ENCODE measurements at regions not wholly inside any gene's neighbourhood (a gene's known extent, or its start where the extent isn't known, plus 50 kb on each side); places are given as distances from the start of the nearest gene placed in this dataset.

DNA sequence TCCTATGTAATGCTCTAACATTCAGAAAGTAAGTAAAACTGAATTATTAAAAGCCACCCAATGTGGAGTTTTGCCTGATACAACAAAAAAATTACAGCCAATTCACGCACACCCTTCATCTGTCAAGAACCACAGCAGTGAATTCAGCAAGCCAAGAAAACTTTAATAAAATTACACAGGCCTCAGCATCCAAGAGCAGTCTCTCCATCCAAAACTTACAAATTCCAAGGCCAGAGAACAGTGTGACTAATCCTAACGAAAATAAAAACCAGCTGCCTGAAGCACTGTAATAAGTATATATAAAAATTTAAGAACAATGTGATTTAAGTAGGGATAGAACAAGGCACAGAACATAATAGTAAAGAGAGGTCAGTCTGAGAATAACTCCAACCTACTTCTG is 54.2 kb downstream of the SIX6 start:
- H3K4me3 ChIP-seq (ENCODE audit: low read depth, low read length), result no peak overlapping the region
- TF ChIP-seq, protein P1, sequence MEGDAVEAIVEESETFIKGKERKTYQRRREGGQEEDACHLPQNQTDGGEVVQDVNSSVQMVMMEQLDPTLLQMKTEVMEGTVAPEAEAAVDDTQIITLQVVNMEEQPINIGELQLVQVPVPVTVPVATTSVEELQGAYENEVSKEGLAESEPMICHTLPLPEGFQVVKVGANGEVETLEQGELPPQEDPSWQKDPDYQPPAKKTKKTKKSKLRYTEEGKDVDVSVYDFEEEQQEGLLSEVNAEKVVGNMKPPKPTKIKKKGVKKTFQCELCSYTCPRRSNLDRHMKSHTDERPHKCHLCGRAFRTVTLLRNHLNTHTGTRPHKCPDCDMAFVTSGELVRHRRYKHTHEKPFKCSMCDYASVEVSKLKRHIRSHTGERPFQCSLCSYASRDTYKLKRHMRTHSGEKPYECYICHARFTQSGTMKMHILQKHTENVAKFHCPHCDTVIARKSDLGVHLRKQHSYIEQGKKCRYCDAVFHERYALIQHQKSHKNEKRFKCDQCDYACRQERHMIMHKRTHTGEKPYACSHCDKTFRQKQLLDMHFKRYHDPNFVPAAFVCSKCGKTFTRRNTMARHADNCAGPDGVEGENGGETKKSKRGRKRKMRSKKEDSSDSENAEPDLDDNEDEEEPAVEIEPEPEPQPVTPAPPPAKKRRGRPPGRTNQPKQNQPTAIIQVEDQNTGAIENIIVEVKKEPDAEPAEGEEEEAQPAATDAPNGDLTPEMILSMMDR (IDR thresholded peaks at IDR 0.05; ENCODE audit: low read depth, low read length), result no peak
- in situ Hi-C loops (cut with HindIII; ENCODE audit: low sequenced_read_pairs), result no loop called here
- DNase-seq (ENCODE audit: low read depth, low spot score), result peak; percentile 78

DNA sequence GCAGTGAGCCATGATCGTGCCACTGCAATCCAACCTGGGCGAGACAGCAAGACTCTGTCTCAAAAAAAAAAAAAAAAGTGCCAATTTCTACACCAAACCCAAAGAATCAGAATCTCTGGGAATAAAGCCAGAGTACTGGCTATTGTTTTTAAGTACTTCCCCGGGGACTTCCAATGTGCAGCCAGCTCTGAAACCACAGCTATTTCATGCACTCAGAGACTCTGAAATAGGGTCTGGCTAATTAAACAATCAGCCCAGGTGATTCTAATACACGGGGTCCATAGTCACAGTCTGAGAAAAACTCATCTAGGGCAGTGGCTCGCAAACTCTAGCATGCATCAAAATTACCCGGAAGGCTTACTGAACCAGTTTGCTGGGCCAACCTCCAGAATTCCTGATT is 56.3 kb downstream of the SIX6 start:
- no peak overlapping the region for H3K4me3 ChIP-seq (ENCODE audit: low read depth, low read length)
- DNase-seq (ENCODE audit: low read depth, low spot score), result peak; percentile 85
- in situ Hi-C loops (cut with HindIII; ENCODE audit: low sequenced_read_pairs), result no loop called here
- TF ChIP-seq, protein P1 (IDR thresholded peaks at IDR 0.05; ENCODE audit: low read depth, low read length), result no peak

DNA sequence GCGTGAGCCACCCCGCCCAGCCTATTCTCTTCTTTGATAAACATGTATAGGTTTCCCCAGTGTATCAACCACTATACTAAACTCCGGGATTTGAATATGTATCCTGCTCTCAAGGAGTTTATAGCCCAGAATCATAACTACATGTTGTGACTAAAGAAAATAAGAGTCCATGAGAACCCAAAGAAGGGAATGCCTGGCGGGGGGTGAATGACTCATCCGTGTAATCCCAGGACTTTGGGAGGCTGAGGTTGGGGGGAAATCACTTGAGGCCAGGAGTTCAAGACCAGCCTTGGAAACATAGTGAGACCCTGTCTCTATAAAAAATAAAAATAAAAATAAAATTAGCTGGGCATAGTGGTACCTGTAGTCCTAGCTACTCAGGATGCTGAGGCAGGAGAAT is 57.2 kb downstream of the SIX6 start:
- TF ChIP-seq, protein P1 (IDR thresholded peaks at IDR 0.05; ENCODE audit: low read depth, low read length), result no peak
- DNase-seq (ENCODE audit: low read depth, low spot score), result peak; percentile 27
- in situ Hi-C loops (cut with HindIII; ENCODE audit: low sequenced_read_pairs), result no loop called here

DNA sequence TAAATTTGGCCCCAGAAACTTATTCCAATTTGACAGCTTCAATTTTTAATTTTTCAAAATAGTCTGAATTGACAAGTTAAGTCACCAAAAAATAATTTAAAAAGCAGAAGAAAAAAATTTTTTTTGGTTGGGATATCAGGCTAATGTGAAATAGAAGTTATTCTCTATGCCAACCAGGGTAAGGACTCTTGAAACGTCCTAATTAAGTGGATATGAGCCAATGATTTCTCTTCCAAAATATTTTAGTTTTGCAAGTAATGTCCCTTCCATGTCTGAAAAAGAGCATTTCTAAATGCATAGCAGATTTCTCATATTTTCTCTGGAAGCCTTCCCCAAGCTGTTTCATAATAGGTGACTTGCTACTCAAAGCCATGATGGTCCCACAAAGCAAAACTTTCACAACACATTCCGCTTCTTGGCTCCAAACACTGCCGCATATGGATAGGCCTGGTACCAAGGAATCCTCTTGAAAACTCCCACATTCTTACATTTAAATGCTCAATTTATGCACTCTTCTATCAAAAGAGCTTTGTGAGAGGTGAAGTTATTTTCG is 65.1 kb downstream of the SIX6 start:
- no peak overlapping the region for H3K4me3 ChIP-seq (ENCODE audit: low read depth, low read length)
- DNase-seq (ENCODE audit: low read depth, low spot score), result no peak
- in situ Hi-C loops (cut with HindIII; ENCODE audit: low sequenced_read_pairs), result no loop called here
- TF ChIP-seq, protein P1 (IDR thresholded peaks at IDR 0.05; ENCODE audit: low read depth, low read length), result no peak

More for the DNA sequence above, 57.2 kb downstream of the SIX6 start:
- H3K4me3 ChIP-seq (ENCODE audit: low read depth, low read length), result no peak overlapping the region

DNA sequence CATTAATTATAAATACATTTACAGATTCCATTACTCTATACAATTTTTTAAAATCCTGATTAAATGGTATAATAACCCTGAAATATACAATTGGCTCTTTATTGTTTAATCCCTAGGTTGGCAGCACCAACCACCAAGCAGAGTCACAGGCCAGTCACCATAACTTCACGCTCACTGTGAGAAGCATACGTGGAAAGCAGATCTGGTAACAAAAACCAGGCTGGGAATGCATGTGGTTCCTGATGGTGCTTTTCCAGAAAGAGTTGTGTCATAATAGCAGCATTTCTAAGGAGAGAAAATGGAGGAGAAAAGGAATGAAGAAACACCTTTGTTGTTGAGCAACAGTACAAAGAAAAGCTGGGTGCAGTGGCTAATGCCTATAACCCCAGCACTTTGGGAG is 66.1 kb downstream of the SIX6 start:
- in situ Hi-C loops (cut with HindIII; ENCODE audit: low sequenced_read_pairs), result no loop called here
- H3K4me3 ChIP-seq (ENCODE audit: low read depth, low read length), result no peak overlapping the region
- TF ChIP-seq, protein P1 (IDR thresholded peaks at IDR 0.05; ENCODE audit: low read depth, low read length), result no peak
- DNase-seq (ENCODE audit: low read depth, low spot score), result no peak

DNA sequence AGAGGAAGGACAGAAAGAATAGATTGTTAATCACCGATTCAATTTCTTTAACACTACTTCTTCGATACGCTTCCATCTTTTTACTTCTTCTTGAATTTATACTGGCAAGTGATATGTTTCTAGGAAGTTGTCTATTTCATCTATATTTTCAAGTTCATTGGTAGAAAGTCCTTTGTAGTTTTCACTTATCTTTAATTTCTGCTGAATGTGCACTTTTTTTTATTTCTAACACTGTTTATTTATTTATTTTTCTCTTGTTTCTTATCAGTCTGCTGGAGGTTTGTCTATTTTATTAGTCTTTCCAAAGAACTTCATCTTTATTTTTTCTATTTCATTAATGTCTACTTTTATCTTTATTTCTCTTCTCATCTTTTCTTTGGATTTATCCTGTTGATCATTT is 63.6 kb downstream of the SIX1 start:
- TF ChIP-seq, protein P1 (IDR thresholded peaks at IDR 0.05; ENCODE audit: low read depth, low read length), result no peak
- in situ Hi-C loops (cut with HindIII; ENCODE audit: low sequenced_read_pairs), result no loop called here
- no peak overlapping the region for H3K4me3 ChIP-seq (ENCODE audit: low read depth, low read length)
- DNase-seq (ENCODE audit: low read depth, low spot score), result no peak

DNA sequence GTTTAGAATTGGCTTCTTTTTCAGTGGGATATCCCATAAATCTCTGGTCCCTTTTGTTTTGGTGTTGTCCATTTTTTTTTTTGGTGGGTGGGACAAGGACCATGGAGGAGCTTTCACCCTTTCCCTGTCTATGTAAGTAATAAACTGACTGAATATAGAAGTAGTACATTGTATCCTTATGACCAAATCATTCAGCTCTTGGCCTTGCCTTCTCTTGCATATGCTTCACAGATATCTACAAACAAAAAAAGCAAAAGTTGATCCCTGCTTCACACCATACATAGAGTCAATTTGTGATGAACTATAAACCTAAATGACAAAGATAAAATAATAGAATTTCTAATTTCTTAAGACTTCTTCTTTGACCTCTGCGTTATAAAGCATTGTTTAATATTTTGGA is 59.8 kb downstream of the SIX1 start:
- no peak overlapping the region for H3K4me3 ChIP-seq (ENCODE audit: low read depth, low read length)
- TF ChIP-seq, protein P1 (IDR thresholded peaks at IDR 0.05; ENCODE audit: low read depth, low read length), result no peak
- no peak for DNase-seq (ENCODE audit: low read depth, low spot score)
- in situ Hi-C loops (cut with HindIII; ENCODE audit: low sequenced_read_pairs), result no loop called here

Measured in astrocyte of the spinal cord (primary cell).